ENCODE measurements at regions not wholly inside any gene's neighbourhood (a gene's known extent, or its start where the extent isn't known, plus 50 kb on each side); places are given as distances from the start of the nearest gene placed in this dataset.
"Not testable (repeated sequence)": the region's sequence is repeated elsewhere in the genome, so short reads cannot be mapped to it uniquely, and the experiment has no call there.

GRCh38 chr10:120204877-120205276 is 252.2 kb upstream of the PLPP4 start:
- no peak for DNase-seq (ENCODE audit: low read depth)

- DNase-seq (ENCODE audit: low read depth) = no peak
These were observed 251.5 kb upstream of the PLPP4 start for GRCh38 chr10:120205368-120206018.

- DNase-seq (ENCODE audit: low read depth) = no peak
These were observed 248.5 kb upstream of the PLPP4 start for GRCh38 chr10:120208488-120208887.

- no peak for DNase-seq (ENCODE audit: low read depth)
These were observed 247.8 kb upstream of the PLPP4 start for GRCh38 chr10:120209124-120209762.

GRCh38 chr10:120212275-120212674 is 244.8 kb upstream of the PLPP4 start:
- DNase-seq (ENCODE audit: low read depth) = no peak

- DNase-seq (ENCODE audit: low read depth) = not testable (repeated sequence)
These were observed 243.7 kb upstream of the PLPP4 start for GRCh38 chr10:120213283-120213682.

- DNase-seq (ENCODE audit: low read depth) = no peak
These were observed 239.3 kb upstream of the PLPP4 start for GRCh38 chr10:120217736-120218135.

GRCh38 chr10:120221873-120222485 is 235.0 kb upstream of the PLPP4 start:
- DNase-seq (ENCODE audit: low read depth) = peak; percentile 18

GRCh38 chr10:120229641-120230040 is 227.4 kb upstream of the PLPP4 start:
- no peak for DNase-seq (ENCODE audit: low read depth)

GRCh38 chr10:120239695-120240094 is 217.3 kb upstream of the PLPP4 start:
- DNase-seq (ENCODE audit: low read depth) = not testable (repeated sequence)

GRCh38 chr10:120251821-120252442 is 205.1 kb upstream of the PLPP4 start:
- DNase-seq (ENCODE audit: low read depth) = no peak

GRCh38 chr10:120253131-120253530 is 203.9 kb upstream of the PLPP4 start:
- DNase-seq (ENCODE audit: low read depth) = no peak

- DNase-seq (ENCODE audit: low read depth) = no peak
These were observed 196.6 kb upstream of the PLPP4 start for GRCh38 chr10:120260456-120260855.

GRCh38 chr10:120262857-120263547 is 194.0 kb upstream of the PLPP4 start:
- no peak for DNase-seq (ENCODE audit: low read depth)

- no peak for DNase-seq (ENCODE audit: low read depth)
These were observed 191.0 kb upstream of the PLPP4 start for GRCh38 chr10:120266022-120266421.

GRCh38 chr10:120270906-120271305 is 186.1 kb upstream of the PLPP4 start:
- no peak for DNase-seq (ENCODE audit: low read depth)

GRCh38 chr10:120271696-120272095 is 185.3 kb upstream of the PLPP4 start:
- DNase-seq (ENCODE audit: low read depth) = no peak

- DNase-seq (ENCODE audit: low read depth) = no peak
These were observed 184.7 kb upstream of the PLPP4 start for GRCh38 chr10:120272350-120272749.

GRCh38 chr10:120278069-120278468 is 179.0 kb upstream of the PLPP4 start:
- DNase-seq (ENCODE audit: low read depth) = no peak

- DNase-seq (ENCODE audit: low read depth) = no peak
These were observed 177.8 kb upstream of the PLPP4 start for GRCh38 chr10:120279196-120279595.

GRCh38 chr10:120282421-120282820 is 174.6 kb upstream of the PLPP4 start:
- DNase-seq (ENCODE audit: low read depth) = no peak

- no peak for DNase-seq (ENCODE audit: low read depth)
These were observed 174.1 kb upstream of the PLPP4 start for GRCh38 chr10:120282846-120283492.
